K562 (cell line): ENCODE measurements at regions not wholly inside any gene's neighbourhood (a gene's known extent, or its start where the extent isn't known, plus 50 kb on each side); places are given as distances from the start of the nearest gene placed in this dataset.
A peak's percentile ranks its signal among the peaks of the same experiment; 100 is the strongest.

Source experiments
- BCOR ChIP-seq: fragments of 450-650 bp; IDR thresholded peaks from 2 replicates; pipeline ENCODE4 v1.6.1; 2016
- IRF2 ChIP-seq: sonication (generic); formaldehyde crosslinking; IDR thresholded peaks from 2 replicates; pipeline ENCODE4 v1.8.1; 2022; ENCODE audit warnings: mild to moderate bottlenecking, missing genetic modification reagents
- KLF1 ChIP-seq: fragments of 450-650 bp; IDR thresholded peaks from 2 replicates; pipeline ENCODE4 v1.6.1; 2016; ENCODE audit warnings: missing genetic modification characterization, missing compliant biosample characterization
- PRMT5 ChIP-seq: sonication (generic); formaldehyde crosslinking; IDR thresholded peaks from 2 replicates; pipeline ENCODE4 v1.5.0; 2020; ENCODE audit warnings: missing genetic modification reagents
- TEAD4 ChIP-seq, 2 experiments: sonication (generic) in 1 of 2; formaldehyde crosslinking in 1 of 2; IDR thresholded peaks; 2 replicates each; pipeline versions ENCODE4 v1.6.1 to v1.8.0; 2012 to 2022; ENCODE audit warnings: borderline replicate concordance in 1 of 2, inconsistent platforms in 1 of 2, low read length in 1 of 2, mild to moderate bottlenecking in 1 of 2, missing genetic modification reagents in 1 of 2
- TGIF2 ChIP-seq: sonication (generic); formaldehyde crosslinking; IDR thresholded peaks from 2 replicates; pipeline ENCODE4 v1.8.1; 2022; ENCODE audit warnings: mild to moderate bottlenecking, missing genetic modification reagents, moderate library complexity
- ZBTB33 ChIP-seq: sonication (generic); formaldehyde crosslinking; IDR thresholded peaks from 2 replicates; pipeline ENCODE4 v1.8.1; 2023; ENCODE audit warnings: mild to moderate bottlenecking, missing genetic modification reagents
- ZNF785 ChIP-seq: fragments of 250-450 bp; sonication (Bioruptor Pico); IDR thresholded peaks from 2 replicates; pipeline ENCODE4 v1.4.0; 2020; ENCODE audit warnings: mild to moderate bottlenecking
- TF ChIP-seq, protein P1 (sequence below): sonication (generic); formaldehyde crosslinking; IDR thresholded peaks from 2 replicates; pipeline ENCODE4 v1.8.1; 2022; ENCODE audit warnings: missing genetic modification reagents

GRCh38 chr22:22977479-22978200 lies 90.0 kb downstream of the IGLL5 start (continued):
- TF ChIP-seq ZNF785 (CRISPR knock-in tag) (no peak), ZBTB33 (CRISPR knock-in tag) (no peak), TEAD4 (IDR thresholded peaks at IDR 0.05; ENCODE audit: low read length) (no peak), TEAD4 (CRISPR knock-in tag; IDR thresholded peaks at IDR 0.05; ENCODE audit: borderline replicate concordance) (0 out of 2 replicates have a peak, but pooled peaks have one; percentile 20), KLF1 (no peak), PRMT5 (CRISPR knock-in tag) (peak; percentile 78), TGIF2 (CRISPR knock-in tag) (no peak), IRF2 (CRISPR knock-in tag) (peak; percentile 89), BCOR (no peak)
- TF ChIP-seq, protein P1, sequence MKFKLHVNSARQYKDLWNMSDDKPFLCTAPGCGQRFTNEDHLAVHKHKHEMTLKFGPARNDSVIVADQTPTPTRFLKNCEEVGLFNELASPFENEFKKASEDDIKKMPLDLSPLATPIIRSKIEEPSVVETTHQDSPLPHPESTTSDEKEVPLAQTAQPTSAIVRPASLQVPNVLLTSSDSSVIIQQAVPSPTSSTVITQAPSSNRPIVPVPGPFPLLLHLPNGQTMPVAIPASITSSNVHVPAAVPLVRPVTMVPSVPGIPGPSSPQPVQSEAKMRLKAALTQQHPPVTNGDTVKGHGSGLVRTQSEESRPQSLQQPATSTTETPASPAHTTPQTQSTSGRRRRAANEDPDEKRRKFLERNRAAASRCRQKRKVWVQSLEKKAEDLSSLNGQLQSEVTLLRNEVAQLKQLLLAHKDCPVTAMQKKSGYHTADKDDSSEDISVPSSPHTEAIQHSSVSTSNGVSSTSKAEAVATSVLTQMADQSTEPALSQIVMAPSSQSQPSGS (CRISPR knock-in tag), result peak; percentile 64; the same call in 1 of the 2 replicates
